ENCODE measurements at regions not wholly inside any gene's neighbourhood (a gene's known extent, or its start where the extent isn't known, plus 50 kb on each side); places are given as distances from the start of the nearest gene placed in this dataset.

GRCh38 chr6:163886428-163886827 is 471.9 kb downstream of the QKI start:
- TF ChIP-seq EZH2 (IDR thresholded peaks at IDR 0.05; ENCODE audit: low read length) (no peak), CTCF (optimal IDR thresholded peaks at IDR 0.05 in 1 of 3, IDR thresholded peaks at IDR 0.05 in 1 of 3, conservative IDR thresholded peaks at IDR 0.05 in 1 of 3; ENCODE audit: extremely low read depth in 1 of 3, insufficient read depth in 2 of 3, low read length in 3 of 3) (no peak)

All from keratinocyte (primary cell).